ENCODE measurements at regions not wholly inside any gene's neighbourhood (a gene's known extent, or its start where the extent isn't known, plus 50 kb on each side); places are given as distances from the start of the nearest gene placed in this dataset.

- Histone ChIP-seq H3K9ac (ENCODE audit: low read length) (no peak overlapping the region), H3K4me3 (ENCODE audit: low read length) (no peak overlapping the region), H3K9me3 (ENCODE audit: low read length) (no peaks in the 10 kb centered on the region), H3K36me3 (ENCODE audit: insufficient read depth, low read length) (no peaks in the 10 kb centered on the region), H3K4me2 (ENCODE audit: low read depth, low read length, poor library complexity, severe bottlenecking) (no peak overlapping the region), H3K9me2 (replicated peaks; ENCODE audit: insufficient read depth, low read length) (no peaks in the 10 kb centered on the region), H3K27ac (ENCODE audit: low read length) (no peak overlapping the region), H3K4me1 (ENCODE audit: low read length) (no peaks in the 10 kb centered on the region), H4K20me1 (ENCODE audit: insufficient read depth, low read depth, low read length) (no peaks in the 10 kb centered on the region), H3K79me2 (ENCODE audit: low read length) (no peaks in the 10 kb centered on the region), H3K27me3 (ENCODE audit: low read length) (no peaks in the 10 kb centered on the region), H2AFZ (ENCODE audit: low read length) (no peak overlapping the region)
- DNase-seq, result no peak
Observed at GRCh38 chr5:103498800-103499551, 63.6 kb downstream of the NUDT12 start.

GRCh38 chr5:103498211-103498610, 64.4 kb downstream of the NUDT12 start:
- H3K9me2 ChIP-seq (replicated peaks; ENCODE audit: insufficient read depth, low read length), result no peaks in the 10 kb centered on the region
- no peaks in the 10 kb centered on the region for H3K79me2 ChIP-seq (ENCODE audit: low read length)
- no peaks in the 10 kb centered on the region for H3K4me1 ChIP-seq (ENCODE audit: low read length)
- no peak overlapping the region for H3K4me2 ChIP-seq (ENCODE audit: low read depth, low read length, poor library complexity, severe bottlenecking)
- no peak for DNase-seq
- no peak overlapping the region for H2AFZ ChIP-seq (ENCODE audit: low read length)
- no peak overlapping the region for H3K4me3 ChIP-seq (ENCODE audit: low read length)
- no peaks in the 10 kb centered on the region for H3K36me3 ChIP-seq (ENCODE audit: insufficient read depth, low read length)
- no peaks in the 10 kb centered on the region for H3K27me3 ChIP-seq (ENCODE audit: low read length)
- H3K27ac ChIP-seq (ENCODE audit: low read length), result no peak overlapping the region
- H3K9me3 ChIP-seq (ENCODE audit: low read length), result no peaks in the 10 kb centered on the region
- no peaks in the 10 kb centered on the region for H4K20me1 ChIP-seq (ENCODE audit: insufficient read depth, low read depth, low read length)
- H3K9ac ChIP-seq (ENCODE audit: low read length), result no peak overlapping the region

- no peaks in the 10 kb centered on the region for H3K36me3 ChIP-seq (ENCODE audit: insufficient read depth, low read length)
- no peak overlapping the region for H2AFZ ChIP-seq (ENCODE audit: low read length)
- H3K9ac ChIP-seq (ENCODE audit: low read length), result no peak overlapping the region
- no peaks in the 10 kb centered on the region for H3K79me2 ChIP-seq (ENCODE audit: low read length)
- no peaks in the 10 kb centered on the region for H3K4me1 ChIP-seq (ENCODE audit: low read length)
- H3K4me2 ChIP-seq (ENCODE audit: low read depth, low read length, poor library complexity, severe bottlenecking), result no peak overlapping the region
- no peaks in the 10 kb centered on the region for H3K9me3 ChIP-seq (ENCODE audit: low read length)
- H3K4me3 ChIP-seq (ENCODE audit: low read length), result no peak overlapping the region
- no peaks in the 10 kb centered on the region for H3K27me3 ChIP-seq (ENCODE audit: low read length)
- no peaks in the 10 kb centered on the region for H4K20me1 ChIP-seq (ENCODE audit: insufficient read depth, low read depth, low read length)
- no peak overlapping the region for H3K27ac ChIP-seq (ENCODE audit: low read length)
- no peak for DNase-seq
- H3K9me2 ChIP-seq (replicated peaks; ENCODE audit: insufficient read depth, low read length), result no peaks in the 10 kb centered on the region
Observed at GRCh38 chr5:103497781-103498180, 64.8 kb downstream of the NUDT12 start.

GRCh38 chr5:103490030-103490739, 72.4 kb downstream of the NUDT12 start:
- no peak overlapping the region for H3K9ac ChIP-seq (ENCODE audit: low read length)

GRCh38 chr5:103489307-103489706, 73.3 kb downstream of the NUDT12 start:
- Histone ChIP-seq H3K4me3 (ENCODE audit: low read length) (no peak overlapping the region), H4K20me1 (ENCODE audit: insufficient read depth, low read depth, low read length) (no peaks in the 10 kb centered on the region), H3K36me3 (ENCODE audit: insufficient read depth, low read length) (no peaks in the 10 kb centered on the region), H3K79me2 (ENCODE audit: low read length) (no peaks in the 10 kb centered on the region), H3K27me3 (ENCODE audit: low read length) (no peaks in the 10 kb centered on the region), H3K9ac (ENCODE audit: low read length) (no peak overlapping the region), H3K9me2 (replicated peaks; ENCODE audit: insufficient read depth, low read length) (no peaks in the 10 kb centered on the region), H3K27ac (ENCODE audit: low read length) (no peak overlapping the region), H3K9me3 (ENCODE audit: low read length) (no peaks in the 10 kb centered on the region), H3K4me2 (ENCODE audit: low read depth, low read length, poor library complexity, severe bottlenecking) (no peak overlapping the region), H3K4me1 (ENCODE audit: low read length) (no peaks in the 10 kb centered on the region), H2AFZ (ENCODE audit: low read length) (no peak overlapping the region)
- DNase-seq, result no peak

More at GRCh38 chr5:103490030-103490739, 72.4 kb downstream of the NUDT12 start:
- Histone ChIP-seq H3K27me3 (ENCODE audit: low read length) (no peaks in the 10 kb centered on the region), H3K27ac (ENCODE audit: low read length) (no peak overlapping the region), H3K4me2 (ENCODE audit: low read depth, low read length, poor library complexity, severe bottlenecking) (no peak overlapping the region), H3K4me1 (ENCODE audit: low read length) (no peaks in the 10 kb centered on the region), H2AFZ (ENCODE audit: low read length) (no peak overlapping the region), H3K9me2 (replicated peaks; ENCODE audit: insufficient read depth, low read length) (no peaks in the 10 kb centered on the region), H3K4me3 (ENCODE audit: low read length) (no peak overlapping the region), H3K36me3 (ENCODE audit: insufficient read depth, low read length) (no peaks in the 10 kb centered on the region), H4K20me1 (ENCODE audit: insufficient read depth, low read depth, low read length) (no peaks in the 10 kb centered on the region), H3K9me3 (ENCODE audit: low read length) (no peaks in the 10 kb centered on the region), H3K79me2 (ENCODE audit: low read length) (no peaks in the 10 kb centered on the region)
- DNase-seq, result no peak

- H3K4me2 ChIP-seq (ENCODE audit: low read depth, low read length, poor library complexity, severe bottlenecking), result no peak overlapping the region
- H3K9me2 ChIP-seq (replicated peaks; ENCODE audit: insufficient read depth, low read length), result no peaks in the 10 kb centered on the region
- H3K27ac ChIP-seq (ENCODE audit: low read length), result no peak overlapping the region
- no peak overlapping the region for H3K4me3 ChIP-seq (ENCODE audit: low read length)
- no peaks in the 10 kb centered on the region for H4K20me1 ChIP-seq (ENCODE audit: insufficient read depth, low read depth, low read length)
- no peaks in the 10 kb centered on the region for H3K27me3 ChIP-seq (ENCODE audit: low read length)
- H3K79me2 ChIP-seq (ENCODE audit: low read length), result no peaks in the 10 kb centered on the region
- no peaks in the 10 kb centered on the region for H3K36me3 ChIP-seq (ENCODE audit: insufficient read depth, low read length)
- H3K4me1 ChIP-seq (ENCODE audit: low read length), result no peaks in the 10 kb centered on the region
- no peak overlapping the region for H3K9ac ChIP-seq (ENCODE audit: low read length)
- no peak for DNase-seq
- H2AFZ ChIP-seq (ENCODE audit: low read length), result no peak overlapping the region
- no peaks in the 10 kb centered on the region for H3K9me3 ChIP-seq (ENCODE audit: low read length)
Observed at GRCh38 chr5:103487822-103488493, 74.6 kb downstream of the NUDT12 start.

- Histone ChIP-seq H3K4me2 (ENCODE audit: low read depth, low read length, poor library complexity, severe bottlenecking) (no peak overlapping the region), H2AFZ (ENCODE audit: low read length) (no peak overlapping the region), H3K27me3 (ENCODE audit: low read length) (no peaks in the 10 kb centered on the region), H3K4me1 (ENCODE audit: low read length) (no peaks in the 10 kb centered on the region), H3K9ac (ENCODE audit: low read length) (no peak overlapping the region), H4K20me1 (ENCODE audit: insufficient read depth, low read depth, low read length) (no peaks in the 10 kb centered on the region), H3K4me3 (ENCODE audit: low read length) (no peak overlapping the region), H3K9me3 (ENCODE audit: low read length) (no peaks in the 10 kb centered on the region), H3K27ac (ENCODE audit: low read length) (no peak overlapping the region), H3K9me2 (replicated peaks; ENCODE audit: insufficient read depth, low read length) (no peaks in the 10 kb centered on the region), H3K79me2 (ENCODE audit: low read length) (no peaks in the 10 kb centered on the region), H3K36me3 (ENCODE audit: insufficient read depth, low read length) (no peaks in the 10 kb centered on the region)
- DNase-seq, result no peak
Observed at GRCh38 chr5:103487218-103487617, 75.4 kb downstream of the NUDT12 start.

GRCh38 chr5:103486739-103487138, 75.8 kb downstream of the NUDT12 start:
- no peak overlapping the region for H3K4me3 ChIP-seq (ENCODE audit: low read length)
- H3K27ac ChIP-seq (ENCODE audit: low read length), result no peak overlapping the region
- no peaks in the 10 kb centered on the region for H3K4me1 ChIP-seq (ENCODE audit: low read length)
- H3K9ac ChIP-seq (ENCODE audit: low read length), result no peak overlapping the region
- no peaks in the 10 kb centered on the region for H4K20me1 ChIP-seq (ENCODE audit: insufficient read depth, low read depth, low read length)
- no peaks in the 10 kb centered on the region for H3K27me3 ChIP-seq (ENCODE audit: low read length)
- DNase-seq, result no peak
- no peak overlapping the region for H3K4me2 ChIP-seq (ENCODE audit: low read depth, low read length, poor library complexity, severe bottlenecking)
- H3K36me3 ChIP-seq (ENCODE audit: insufficient read depth, low read length), result no peaks in the 10 kb centered on the region
- H3K9me3 ChIP-seq (ENCODE audit: low read length), result no peaks in the 10 kb centered on the region
- H3K79me2 ChIP-seq (ENCODE audit: low read length), result no peaks in the 10 kb centered on the region
- H2AFZ ChIP-seq (ENCODE audit: low read length), result no peak overlapping the region
- no peaks in the 10 kb centered on the region for H3K9me2 ChIP-seq (replicated peaks; ENCODE audit: insufficient read depth, low read length)
